Erythroblast (primary cell): ENCODE measurements at regions not wholly inside any gene's neighbourhood (a gene's known extent, or its start where the extent isn't known, plus 50 kb on each side); places are given as distances from the start of the nearest gene placed in this dataset.

ENCODE experiments used
- GATA1 ChIP-seq: IDR thresholded peaks from 2 replicates; pipeline ENCODE4 v1.6.1; 2011; ENCODE audit warnings: low read depth, mild to moderate bottlenecking, control low read depth, low read length, moderate library complexity
- POLR2A ChIP-seq: IDR thresholded peaks from 2 replicates; pipeline ENCODE4 v1.6.1; 2011; ENCODE audit warnings: mild to moderate bottlenecking, low read length

- TF ChIP-seq POLR2A, result no peak
- TF ChIP-seq GATA1, result no peak
Measured at GRCh38 chr2:16077601-16078000, 137.3 kb downstream of the MYCN start.
